Panc1 (cell line): ENCODE measurements at regions not wholly inside any gene's neighbourhood (a gene's known extent, or its start where the extent isn't known, plus 50 kb on each side); places are given as distances from the start of the nearest gene placed in this dataset.

ENCODE experiments used
- ATAC-seq: fragments of 200-7000 bp; cut with Tn5 transposase; 2 replicates; pipeline ENCODE4 v1.9.1; 2020; ENCODE audit warnings: mild to moderate bottlenecking, moderate library complexity
- BruUV-seq: library from RNA; stranded (reverse); fragments of 400-500 nt; replicated peaks from 2 replicates; lab custom pipeline; 2021; lab: Mats Ljungman, UMichigan
- CTCF ChIA-PET: fragments of 300-600 bp; sonication (Branson Sonifier 250); formaldehyde crosslinking; loops from one replicate; lab custom pipeline; 2022; ENCODE audit warnings: antibody characterized with exemption; lab: Charles Lee
- POLR2A ChIA-PET: fragments of 300-600 bp; sonication (Branson Sonifier 250); formaldehyde crosslinking; loops from one replicate; lab custom pipeline; 2022; ENCODE audit warnings: antibody characterized with exemption; lab: Charles Lee
- DNase-seq: peaks from one replicate; pipeline ENCODE4 v3.0.0-alpha.2; 2010; ENCODE audit warnings: low read depth, low spot score
- H3K27ac ChIP-seq: 2 replicates; pipeline ENCODE4 v1.5.1; 2011; ENCODE audit warnings: mild to moderate bottlenecking, low read length, inconsistent platforms
- H3K27me3 ChIP-seq: fragments of 200-500 bp; sonication (Bioruptor generic); 2 replicates; pipeline ENCODE4 v1.6.0; 2014; ENCODE audit warnings: low read length, inconsistent platforms; ENCODE audit not compliant: control insufficient read depth, insufficient read depth
- H3K36me3 ChIP-seq: fragments of 200-500 bp; sonication (Bioruptor generic); 2 replicates; pipeline ENCODE4 v1.5.1; 2014; ENCODE audit warnings: inconsistent platforms, mild to moderate bottlenecking, low read length, moderate library complexity; ENCODE audit not compliant: control insufficient read depth, insufficient read depth
- H3K4me1 ChIP-seq: 2 replicates; pipeline ENCODE4 v1.5.1; 2011; ENCODE audit warnings: inconsistent platforms, mild to moderate bottlenecking, low read length, moderate library complexity; ENCODE audit not compliant: control insufficient read depth, insufficient read depth
- H3K4me3 ChIP-seq, 2 experiments: 2 replicates each; pipeline ENCODE4 v1.5.1; 2011 to 2012; ENCODE audit warnings: low read depth in 2 of 2, low read length in 2 of 2, mild to moderate bottlenecking in 2 of 2, inconsistent platforms in 1 of 2, moderate library complexity in 1 of 2
- H3K9me3 ChIP-seq: fragments of 200-500 bp; sonication (Bioruptor generic); 2 replicates; pipeline ENCODE4 v1.5.1; 2014; ENCODE audit warnings: low read depth, mild to moderate bottlenecking, inconsistent platforms, low read length, moderate library complexity; ENCODE audit not compliant: control insufficient read depth, insufficient read depth
- CTCF ChIP-seq: fragments of 450-650 bp; IDR thresholded peaks from 2 replicates; pipeline ENCODE4 v1.5.1; 2017; ENCODE audit warnings: mild to moderate bottlenecking
- POLR2AphosphoS5 ChIP-seq: IDR thresholded peaks from 2 replicates; pipeline ENCODE4 v1.6.1; 2012; ENCODE audit warnings: mild to moderate bottlenecking, low read depth, low read length, moderate library complexity
- REST ChIP-seq, 2 experiments: IDR thresholded peaks; 2 replicates each; pipeline ENCODE4 v1.6.1; 2011 to 2012; ENCODE audit warnings: low read depth in 2 of 2, control low read depth in 1 of 2, low read length in 1 of 2, mild to moderate bottlenecking in 1 of 2, moderate library complexity in 1 of 2; ENCODE audit not compliant: insufficient read depth in 1 of 2
- SIN3A ChIP-seq: IDR thresholded peaks from 2 replicates; pipeline ENCODE4 v1.6.1; 2012; ENCODE audit warnings: low read depth, mild to moderate bottlenecking, low read length, moderate library complexity, borderline replicate concordance; ENCODE audit not compliant: insufficient read depth
- TCF7L2 ChIP-seq: IDR thresholded peaks from 2 replicates; pipeline ENCODE4 v1.6.1; 2011; ENCODE audit warnings: mild to moderate bottlenecking, low read depth, low read length, inconsistent platforms
- in situ Hi-C: cut with HindIII; loops from 2 replicates; pipeline ENCODE4 v1.10.0; 2016; ENCODE audit warnings: low sequenced_read_pairs, low pct_unique_long_range_greater_than_20kb
- intact Hi-C: fragments of 100-400 bp; cut with micrococcal nuclease; formaldehyde crosslinking; loops from one replicate; pipeline ENCODE4 v1.10.0; 2022; ENCODE audit not compliant: unreplicated experiment

- no peak for ATAC-seq
- H3K36me3 ChIP-seq = no peaks in the 10 kb centered on the region
- ChIA-PET CTCF (no interaction called here), POLR2A (interaction anchor here (0.6 kb wide), 1 partner anchor 18 kb away, joined by 3 read pairs; no protein-coding TSS in a partner anchor)
- peaks cover 13% of the 10 kb centered on the region; the same call in 1 of the 2 replicates for H3K27me3 ChIP-seq
- DNase-seq = no peak
- H3K27ac ChIP-seq = no peak overlapping the region
- H3K4me1 ChIP-seq = no peaks in the 10 kb centered on the region
- H3K4me3 ChIP-seq = no peak overlapping the region
- intact Hi-C loops (no loop called here), in situ Hi-C loops (no loop called here)
- no TSS peak for BruUV-seq
- TF ChIP-seq REST (IDR thresholded peaks at IDR 0.05; ENCODE audit: insufficient read depth in 1 of 2, low read depth in 2 of 2, low read length in 1 of 2) (no peak), CTCF (no peak), POLR2AphosphoS5 (no peak), SIN3A (no peak), TCF7L2 (no peak)
- no peaks in the 10 kb centered on the region for H3K9me3 ChIP-seq
Observed at GRCh38 chr6:167396068-167396658, 71.3 kb downstream of the TTLL2 start.

- intact Hi-C loops = no loop called here
- POLR2A ChIA-PET = interaction anchor here (0.6 kb wide), 1 partner anchor 17 kb away, joined by 3 read pairs; no protein-coding TSS in a partner anchor
- no peak for TF ChIP-seq SIN3A
- TF ChIP-seq TCF7L2 = no peak
- TF ChIP-seq REST (IDR thresholded peaks at IDR 0.05; ENCODE audit: insufficient read depth in 1 of 2, low read depth in 2 of 2, low read length in 1 of 2) = no peak
- TF ChIP-seq POLR2AphosphoS5 = no peak
- TF ChIP-seq CTCF = no peak
Observed at GRCh38 chr6:167396659-167397490, 72.0 kb downstream of the TTLL2 start.

More at GRCh38 chr6:167396659-167397490, 72.0 kb downstream of the TTLL2 start:
- no peaks in the 10 kb centered on the region for H3K36me3 ChIP-seq
- in situ Hi-C loops = no loop called here
- no peak overlapping the region for H3K4me3 ChIP-seq
- ATAC-seq (no peak), DNase-seq (no peak)
- H3K4me1 ChIP-seq = no peaks in the 10 kb centered on the region
- 0 out of 2 replicates have a peak, but pooled peaks cover 12% of the 10 kb centered on the region for H3K27me3 ChIP-seq
- CTCF ChIA-PET = no interaction called here
- H3K27ac ChIP-seq = no peak overlapping the region
- H3K9me3 ChIP-seq = no peaks in the 10 kb centered on the region
- BruUV-seq = no TSS peak
